Peyer's patch (tissue), 4 donors: ENCODE measurements at regions not wholly inside any gene's neighbourhood (a gene's known extent, or its start where the extent isn't known, plus 50 kb on each side); places are given as distances from the start of the nearest gene placed in this dataset.

Source experiments
- DNase-seq, 3 donors: peaks; one replicate each; pipeline ENCODE4 v3.0.0-alpha.2; 2017 to 2019
- H3K27ac ChIP-seq, 4 donors: fragments of 200-600 bp; sonication (generic); one replicate each; pipeline ENCODE4 v1.5.1; 2016 to 2019
- H3K27me3 ChIP-seq, 2 donors: fragments of 200-600 bp; sonication (generic); one replicate each; pipeline ENCODE4 v1.5.1; 2019
- H3K36me3 ChIP-seq, 3 donors: fragments of 200-600 bp; sonication (generic); one replicate each; pipeline ENCODE4 v1.5.1; 2016 to 2019
- H3K4me1 ChIP-seq, 4 donors: fragments of 200-600 bp; sonication (generic); one replicate each; pipeline ENCODE4 v1.5.1; 2016 to 2019
- H3K4me3 ChIP-seq, 4 donors: fragments of 200-600 bp; sonication (generic); 1 replicate in 3 of 4; 2 replicates in 1 of 4; pipeline ENCODE4 v1.5.1; 2016 to 2019; ENCODE audit warnings: mild to moderate bottlenecking in 1 of 4
- H3K9me3 ChIP-seq, 4 donors: fragments of 200-600 bp; sonication (generic); one replicate each; pipeline ENCODE4 v1.5.1; 2016 to 2019; ENCODE audit warnings: mild to moderate bottlenecking in 1 of 4
- CTCF ChIP-seq, 6 experiments: fragments of 450-650 bp in 4 of 6; fragments of 200-600 bp in 2 of 6; sonication (generic) in 1 of 6; IDR thresholded peaks; one replicate each; pipeline ENCODE4 v1.5.1; 2017 to 2019; ENCODE audit warnings: antibody characterized with exemption in 6 of 6, mild to moderate bottlenecking in 3 of 6, moderate library complexity in 1 of 6
- POLR2A ChIP-seq, 2 donors: fragments of 450-650 bp; IDR thresholded peaks; one replicate each; pipeline ENCODE4 v1.5.1; 2017; ENCODE audit warnings: antibody characterized with exemption in 2 of 2, mild to moderate bottlenecking in 2 of 2, moderate library complexity in 2 of 2

- Histone ChIP-seq H3K9me3 (peaks cover 0 to 27% (median 0%) of the 10 kb centered on the region in 4 donors), H3K27me3 (no peaks in the 10 kb centered on the region), H3K27ac (no peak overlapping the region), H3K4me1 (no peaks in the 10 kb centered on the region), H3K36me3 (no peaks in the 10 kb centered on the region), H3K4me3 (no peak overlapping the region)
- TF ChIP-seq CTCF (IDR thresholded peaks at IDR 0.05) (no peak), POLR2A (IDR thresholded peaks at IDR 0.05) (no peak)
- no peak for DNase-seq
These were observed 79.8 kb upstream of the ZNF716 start for GRCh38 chr7:57370066-57370738.

- H3K36me3 ChIP-seq: no peaks in the 10 kb centered on the region
- TF ChIP-seq POLR2A (IDR thresholded peaks at IDR 0.05) (no peak), CTCF (IDR thresholded peaks at IDR 0.05) (no peak)
- no peak overlapping the region for H3K4me3 ChIP-seq
- H3K27me3 ChIP-seq: no peaks in the 10 kb centered on the region
- DNase-seq: no peak
- peaks cover 0 to 27% (median 0%) of the 10 kb centered on the region in 4 donors for H3K9me3 ChIP-seq
- no peaks in the 10 kb centered on the region for H3K4me1 ChIP-seq
- H3K27ac ChIP-seq: no peak overlapping the region
These were observed 79.3 kb upstream of the ZNF716 start for GRCh38 chr7:57370739-57371098.

GRCh38 chr7:57375783-57376182 lies 74.2 kb upstream of the ZNF716 start:
- TF ChIP-seq POLR2A (IDR thresholded peaks at IDR 0.05) (no peak), CTCF (IDR thresholded peaks at IDR 0.05) (no peak)
- no peak for DNase-seq
- Histone ChIP-seq H3K9me3 (peaks cover 0 to 18% (median 0%) of the 10 kb centered on the region in 4 donors), H3K27ac (no peak overlapping the region), H3K36me3 (no peaks in the 10 kb centered on the region), H3K27me3 (no peaks in the 10 kb centered on the region), H3K4me3 (no peak overlapping the region), H3K4me1 (no peaks in the 10 kb centered on the region)

GRCh38 chr7:57381581-57381980 lies 68.4 kb upstream of the ZNF716 start:
- Histone ChIP-seq H3K4me3 (no peak overlapping the region), H3K4me1 (no peaks in the 10 kb centered on the region), H3K27me3 (no peaks in the 10 kb centered on the region), H3K9me3 (peaks cover 0 to 5% (median 1%) of the 10 kb centered on the region in 4 donors), H3K27ac (no peak overlapping the region), H3K36me3 (no peaks in the 10 kb centered on the region)
- no peak for DNase-seq
- TF ChIP-seq POLR2A (IDR thresholded peaks at IDR 0.05) (no peak), CTCF (IDR thresholded peaks at IDR 0.05) (no peak)

- peaks cover 0 to 7% (median 2%) of the 10 kb centered on the region in 4 donors for H3K9me3 ChIP-seq
- DNase-seq: no peak
These were observed 65.6 kb upstream of the ZNF716 start for GRCh38 chr7:57384380-57384779.

More at GRCh38 chr7:57384380-57384779, 65.6 kb upstream of the ZNF716 start:
- Histone ChIP-seq H3K27ac (no peak overlapping the region), H3K4me1 (no peaks in the 10 kb centered on the region), H3K36me3 (no peaks in the 10 kb centered on the region), H3K27me3 (no peaks in the 10 kb centered on the region), H3K4me3 (no peak overlapping the region)
- TF ChIP-seq POLR2A (IDR thresholded peaks at IDR 0.05) (no peak), CTCF (IDR thresholded peaks at IDR 0.05) (no peak)
